Body of pancreas (tissue), 4 donors: ENCODE measurements at regions not wholly inside any gene's neighbourhood (a gene's known extent, or its start where the extent isn't known, plus 50 kb on each side); places are given as distances from the start of the nearest gene placed in this dataset.

Experiments used
- ATAC-seq: fragments of 150-250 bp; one replicate; pipeline ENCODE4 v1.9.1; 2016
- DNase-seq, 4 donors: peaks; one replicate each; pipeline ENCODE4 v3.0.0-alpha.2; 2019
- H3K27ac ChIP-seq, 4 donors: fragments of 200-600 bp; sonication (generic); 1 replicate in 3 of 4; 2 replicates in 1 of 4; pipeline versions ENCODE4 v1.5.1 to v1.6.1; 2016 to 2019; ENCODE audit warnings: mild to moderate bottlenecking in 1 of 4, mixed read lengths in 1 of 4, moderate library complexity in 1 of 4
- H3K27me3 ChIP-seq, 2 donors: fragments of 200-600 bp; sonication (generic); one replicate each; pipeline ENCODE4 v1.6.0; 2016; ENCODE audit warnings: mild to moderate bottlenecking in 1 of 2
- H3K36me3 ChIP-seq, 2 donors: fragments of 200-600 bp; sonication (generic); replicated peaks in 1 of 2; 2 replicates each; pipeline ENCODE4 v1.5.1; 2016; ENCODE audit warnings: low read depth in 2 of 2; ENCODE audit not compliant: insufficient read depth in 1 of 2
- H3K4me1 ChIP-seq: fragments of 200-600 bp; sonication (generic); one replicate; pipeline ENCODE4 v1.6.0; 2016
- H3K4me3 ChIP-seq, 2 donors: fragments of 200-600 bp; sonication (generic); 1 replicate in 1 of 2; 2 replicates in 1 of 2; pipeline ENCODE4 v1.5.1; 2016 to 2019
- H3K9me3 ChIP-seq, 3 donors: fragments of 200-600 bp; sonication (generic); 1 replicate in 2 of 3; 2 replicates in 1 of 3; pipeline ENCODE4 v1.5.1; 2016
- POLR2A ChIP-seq, 3 donors: fragments of 450-650 bp; IDR thresholded peaks; one replicate each; pipeline ENCODE4 v1.6.1; 2016; ENCODE audit warnings: antibody characterized with exemption in 3 of 3, mild to moderate bottlenecking in 2 of 3
- WGBS, 2 donors: methylation state at CpG; one replicate each; pipeline ENCODE4 v1.1.5; 2017; 5-methylcytosine and 5-hydroxymethylcytosine counted together
- intact Hi-C: fragments of 100-400 bp; cut with DNase I; formaldehyde crosslinking; loops from one replicate; pipeline ENCODE4 v1.15.1; 2023
- TF ChIP-seq, protein P1 (sequence below), 7 experiments: fragments of 450-650 bp in 4 of 7; fragments of 200-600 bp in 3 of 7; sonication (generic) in 3 of 7; IDR thresholded peaks; one replicate each; pipeline ENCODE4 v1.5.1; 2016 to 2019; ENCODE audit warnings: antibody characterized with exemption in 7 of 7

DNA sequence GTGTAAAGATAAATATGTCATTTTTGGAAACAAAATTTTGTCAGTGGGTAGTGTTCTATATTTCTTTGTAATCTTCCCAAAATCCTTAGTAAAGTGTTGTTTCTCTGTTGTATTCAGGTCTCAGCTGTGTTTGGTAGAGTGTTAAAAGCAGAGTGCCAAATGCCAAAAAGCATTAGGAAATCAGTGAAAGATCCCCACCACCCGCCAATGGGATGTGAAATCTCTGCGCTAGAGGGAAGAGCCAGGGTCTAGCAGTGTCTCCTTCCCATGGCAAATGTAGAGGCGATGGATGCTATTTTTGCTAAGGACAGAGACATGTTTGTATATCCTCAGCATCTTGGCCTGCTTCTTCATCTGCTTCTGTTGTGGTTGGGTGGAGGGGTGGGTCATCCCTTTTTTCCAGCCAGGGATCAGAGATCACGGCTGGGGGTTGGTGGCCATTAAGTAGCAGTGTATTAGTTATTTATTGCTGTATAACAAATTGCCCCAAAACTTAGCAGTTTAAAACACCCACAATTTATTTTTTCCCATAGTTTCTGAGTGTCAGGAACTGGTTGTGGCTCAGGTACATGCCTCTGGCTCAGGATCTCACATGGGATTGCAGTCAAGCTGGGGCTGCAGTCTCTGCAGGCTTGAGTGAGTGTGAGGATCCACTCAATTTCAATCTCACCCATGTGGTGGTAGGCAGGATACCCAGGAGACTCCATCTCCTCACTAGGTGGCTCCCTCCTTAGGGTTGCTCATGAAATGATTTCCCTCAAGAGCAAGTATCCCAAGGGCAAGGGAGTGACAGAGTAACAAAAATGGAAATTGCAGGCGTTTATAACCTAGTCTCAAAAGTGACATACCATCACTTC lies 211.9 kb downstream of the MYCN start:
- Histone ChIP-seq H3K4me1 (no peaks in the 10 kb centered on the region), H3K36me3 (no peaks in the 10 kb centered on the region), H3K27ac (no peak overlapping the region), H3K27me3 (no peaks in the 10 kb centered on the region), H3K9me3 (no peaks in the 10 kb centered on the region), H3K4me3 (no peak overlapping the region)
- ATAC-seq (no peak), DNase-seq (no peak)
- no peak for TF ChIP-seq POLR2A (IDR thresholded peaks at IDR 0.05)
- TF ChIP-seq, protein P1, sequence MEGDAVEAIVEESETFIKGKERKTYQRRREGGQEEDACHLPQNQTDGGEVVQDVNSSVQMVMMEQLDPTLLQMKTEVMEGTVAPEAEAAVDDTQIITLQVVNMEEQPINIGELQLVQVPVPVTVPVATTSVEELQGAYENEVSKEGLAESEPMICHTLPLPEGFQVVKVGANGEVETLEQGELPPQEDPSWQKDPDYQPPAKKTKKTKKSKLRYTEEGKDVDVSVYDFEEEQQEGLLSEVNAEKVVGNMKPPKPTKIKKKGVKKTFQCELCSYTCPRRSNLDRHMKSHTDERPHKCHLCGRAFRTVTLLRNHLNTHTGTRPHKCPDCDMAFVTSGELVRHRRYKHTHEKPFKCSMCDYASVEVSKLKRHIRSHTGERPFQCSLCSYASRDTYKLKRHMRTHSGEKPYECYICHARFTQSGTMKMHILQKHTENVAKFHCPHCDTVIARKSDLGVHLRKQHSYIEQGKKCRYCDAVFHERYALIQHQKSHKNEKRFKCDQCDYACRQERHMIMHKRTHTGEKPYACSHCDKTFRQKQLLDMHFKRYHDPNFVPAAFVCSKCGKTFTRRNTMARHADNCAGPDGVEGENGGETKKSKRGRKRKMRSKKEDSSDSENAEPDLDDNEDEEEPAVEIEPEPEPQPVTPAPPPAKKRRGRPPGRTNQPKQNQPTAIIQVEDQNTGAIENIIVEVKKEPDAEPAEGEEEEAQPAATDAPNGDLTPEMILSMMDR (IDR thresholded peaks at IDR 0.05), result no peak
- intact Hi-C loops, result no loop called here
- WGBS, 2 donors, result 79 to 83% methylated on average over 5 of the region's 5 CpGs

DNA sequence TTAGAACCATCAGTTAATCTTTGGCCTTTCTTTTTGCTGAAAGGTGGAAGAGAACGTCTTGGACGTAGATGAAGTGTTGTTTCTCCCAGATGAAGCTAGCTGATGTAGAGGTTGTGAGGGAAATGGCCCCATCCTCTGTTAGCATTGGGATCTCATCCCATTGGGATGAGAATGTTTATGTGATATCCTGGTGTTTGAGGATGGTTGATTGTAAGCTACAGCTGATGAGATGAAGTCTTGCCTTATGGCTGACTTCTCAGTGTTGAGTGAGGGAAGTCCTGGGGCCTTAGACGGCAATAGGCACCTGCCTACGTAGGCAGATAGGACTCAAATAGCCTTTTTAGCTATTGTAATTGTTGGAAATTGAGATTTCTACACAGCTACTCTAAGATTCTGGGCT lies 211.3 kb downstream of the MYCN start:
- 68 to 78% methylated on average over 4 of the region's 4 CpGs for WGBS, 2 donors
- Histone ChIP-seq H3K4me3 (no peak overlapping the region), H3K27me3 (no peaks in the 10 kb centered on the region), H3K4me1 (no peaks in the 10 kb centered on the region), H3K9me3 (no peaks in the 10 kb centered on the region), H3K27ac (no peak overlapping the region), H3K36me3 (no peaks in the 10 kb centered on the region)
- ATAC-seq (no peak), DNase-seq (no peak)
- TF ChIP-seq POLR2A (IDR thresholded peaks at IDR 0.05), result no peak
- TF ChIP-seq, protein P1 (IDR thresholded peaks at IDR 0.05), result no peak
- intact Hi-C loops, result no loop called here

DNA sequence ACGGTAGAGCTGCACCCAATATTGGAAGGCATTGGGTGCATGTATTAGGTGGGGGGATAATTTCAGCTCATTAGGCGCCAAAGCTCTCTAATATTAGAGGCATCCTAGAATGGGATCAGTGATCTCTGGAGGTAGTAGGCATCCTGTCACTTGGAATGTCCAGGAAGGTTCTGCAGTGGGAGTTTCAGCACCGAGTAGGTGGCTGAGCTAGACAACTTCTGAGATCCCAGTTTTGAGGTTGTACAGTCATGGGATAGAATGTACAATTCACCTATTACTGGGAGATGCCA lies 210.9 kb downstream of the MYCN start:
- Histone ChIP-seq H3K36me3 (no peaks in the 10 kb centered on the region), H3K4me1 (no peaks in the 10 kb centered on the region), H3K4me3 (no peak overlapping the region), H3K27ac (no peak overlapping the region), H3K27me3 (no peaks in the 10 kb centered on the region), H3K9me3 (no peaks in the 10 kb centered on the region)
- TF ChIP-seq POLR2A (IDR thresholded peaks at IDR 0.05), result no peak
- TF ChIP-seq, protein P1 (IDR thresholded peaks at IDR 0.05), result no peak
- intact Hi-C loops, result no loop called here
- DNase-seq, result no peak
- WGBS, 2 donors, result 73 to 86% methylated on average over 3 of the region's 3 CpGs
- no peak for ATAC-seq

DNA sequence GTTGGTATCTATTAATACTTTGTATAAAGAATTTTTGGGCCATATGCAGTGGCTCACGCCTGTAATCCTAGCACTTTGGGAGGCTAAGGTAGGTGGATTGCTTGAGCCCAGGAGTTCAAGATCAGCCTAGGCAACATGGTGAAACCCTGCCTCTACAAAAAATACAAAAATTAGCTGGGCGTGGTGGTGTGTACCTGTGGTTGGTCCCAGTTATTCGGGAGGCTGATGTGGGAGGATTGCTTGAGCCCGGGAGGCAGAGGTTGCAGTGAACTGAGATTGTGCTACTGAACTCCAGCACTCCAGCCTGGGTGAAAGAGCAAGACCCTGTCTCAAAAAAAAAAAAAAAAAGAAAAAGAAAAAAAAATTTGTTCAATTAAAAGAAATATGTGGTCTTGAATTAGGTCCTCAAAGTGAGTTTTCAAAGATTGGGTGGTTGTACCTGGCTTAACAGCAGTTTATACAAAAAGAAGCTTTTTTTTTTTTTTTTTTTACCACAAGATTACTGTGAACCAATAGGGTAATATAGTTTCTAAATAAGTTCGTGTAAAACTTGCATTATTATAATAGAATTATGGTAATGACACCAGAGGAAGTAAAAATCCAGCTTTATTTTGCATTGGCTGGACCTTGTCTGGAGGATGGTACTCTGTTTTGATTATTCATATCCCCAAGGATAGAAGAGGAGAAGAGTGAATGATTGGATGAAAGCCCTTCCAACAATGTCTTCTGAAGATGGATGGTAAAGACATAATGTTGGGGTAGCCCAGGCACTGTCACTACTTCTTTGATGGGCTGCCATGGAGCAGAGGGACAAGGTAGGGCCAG lies 210.3 kb downstream of the MYCN start:
- H3K4me1 ChIP-seq, result no peaks in the 10 kb centered on the region
- no peaks in the 10 kb centered on the region for H3K27me3 ChIP-seq
- ATAC-seq (no peak), DNase-seq (no peak)
- H3K4me3 ChIP-seq, result no peak overlapping the region
- H3K36me3 ChIP-seq, result no peaks in the 10 kb centered on the region
- no peak for TF ChIP-seq POLR2A (IDR thresholded peaks at IDR 0.05)
- TF ChIP-seq, protein P1 (IDR thresholded peaks at IDR 0.05), result no peak
- intact Hi-C loops, result no loop called here
- no peak overlapping the region for H3K27ac ChIP-seq
- H3K9me3 ChIP-seq, result no peaks in the 10 kb centered on the region
- 70 to 79% methylated on average over 5 of the region's 5 CpGs for WGBS, 2 donors
